Left ventricle myocardium superior (tissue), 1 donor: ENCODE measurements at regions not wholly inside any gene's neighbourhood (a gene's known extent, or its start where the extent isn't known, plus 50 kb on each side); places are given as distances from the start of the nearest gene placed in this dataset.
"Not testable (repeated sequence)": the region's sequence is repeated elsewhere in the genome, so short reads cannot be mapped to it uniquely, and the experiment has no call there.

Experiments used
- ATAC-seq: fragments of 200-7000 bp; cut with Tn5 transposase; one replicate; pipeline ENCODE4 v1.9.1; 2020; ENCODE audit warnings: mild to moderate bottlenecking, moderate library complexity
- DNase-seq: peaks from one replicate; pipeline ENCODE4 v3.0.0-alpha.2; 2020
- intact Hi-C: fragments of 100-400 bp; cut with micrococcal nuclease; formaldehyde crosslinking; loops from one replicate; pipeline ENCODE4 v1.11.0; 2022
- donor health status: DM: no; HTN: yes; CAD: no; lungs with severe emphysema.

DNA sequence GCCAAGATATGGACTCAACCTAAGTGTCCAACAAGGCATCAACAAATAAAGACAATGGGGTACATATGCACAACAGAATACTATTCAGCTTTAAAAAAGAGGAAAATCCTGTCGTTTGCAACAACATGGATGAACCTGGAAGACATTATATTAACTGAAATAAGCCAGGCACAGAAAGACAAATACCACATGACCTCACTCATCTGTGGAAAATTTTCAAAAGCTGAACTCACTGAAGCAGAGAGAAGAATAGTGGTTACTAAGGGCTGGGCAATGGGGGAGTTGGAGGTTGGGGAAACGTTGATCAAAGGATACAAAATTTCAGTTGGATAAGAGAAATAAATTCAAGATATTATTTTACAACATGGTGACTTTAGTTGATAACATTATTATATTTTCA, 221.4 kb upstream of the PITRM1 start:
- intact Hi-C loops: no loop called here
- DNase-seq (no peak), ATAC-seq (no peak)

- ATAC-seq (no peak), DNase-seq (no peak)
- intact Hi-C loops: no loop called here
These were observed 219.1 kb upstream of the PITRM1 start for GRCh38 chr10:3391657-3392056.

DNA sequence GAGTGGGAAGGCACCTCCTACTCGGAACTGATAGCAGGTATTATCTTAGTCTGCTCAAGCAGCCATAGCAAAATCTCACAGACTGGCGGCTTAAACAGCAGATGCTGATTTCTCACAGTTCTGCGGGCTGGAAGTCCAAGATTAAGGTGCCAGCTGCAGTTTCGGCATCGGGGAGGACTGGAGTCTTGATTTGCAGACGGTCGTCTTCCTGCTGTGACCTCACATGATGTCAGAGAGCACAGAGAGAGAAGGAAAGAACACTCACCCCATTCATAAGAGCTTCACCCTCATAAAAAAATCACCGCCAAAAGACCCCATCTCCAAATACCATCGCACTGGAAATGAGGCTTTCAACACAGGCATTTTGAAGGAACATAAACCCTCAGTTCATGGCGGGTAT, 216.5 kb upstream of the PITRM1 start:
- no peak for DNase-seq
- intact Hi-C loops: no loop called here
- no peak for ATAC-seq

GRCh38 chr10:3385487-3385886, 212.9 kb upstream of the PITRM1 start:
- ATAC-seq (no peak), DNase-seq (no peak)
- intact Hi-C loops: no loop called here

DNA sequence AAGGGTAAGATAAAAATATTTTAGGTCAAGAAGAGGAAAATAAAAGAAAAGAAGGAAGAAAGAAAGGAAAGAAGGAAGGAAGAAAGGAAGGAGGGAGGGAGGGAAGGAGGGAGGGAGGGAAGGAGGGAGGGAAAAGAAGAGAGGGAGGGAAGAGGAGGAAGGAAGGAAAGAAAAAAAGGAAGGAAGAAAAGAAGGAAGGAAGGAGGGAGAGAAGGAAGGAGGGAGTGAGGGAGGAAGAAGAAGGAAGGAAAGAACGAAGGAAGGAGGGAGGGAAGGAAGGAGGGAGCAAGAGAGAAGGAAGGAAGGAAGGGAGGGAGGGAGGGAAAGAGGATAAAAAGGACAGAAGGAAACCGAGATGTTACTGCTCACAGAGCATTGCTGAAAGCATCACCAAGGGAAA, 209.5 kb upstream of the PITRM1 start:
- intact Hi-C loops: no loop called here
- no peak for ATAC-seq
- DNase-seq: no peak

DNA sequence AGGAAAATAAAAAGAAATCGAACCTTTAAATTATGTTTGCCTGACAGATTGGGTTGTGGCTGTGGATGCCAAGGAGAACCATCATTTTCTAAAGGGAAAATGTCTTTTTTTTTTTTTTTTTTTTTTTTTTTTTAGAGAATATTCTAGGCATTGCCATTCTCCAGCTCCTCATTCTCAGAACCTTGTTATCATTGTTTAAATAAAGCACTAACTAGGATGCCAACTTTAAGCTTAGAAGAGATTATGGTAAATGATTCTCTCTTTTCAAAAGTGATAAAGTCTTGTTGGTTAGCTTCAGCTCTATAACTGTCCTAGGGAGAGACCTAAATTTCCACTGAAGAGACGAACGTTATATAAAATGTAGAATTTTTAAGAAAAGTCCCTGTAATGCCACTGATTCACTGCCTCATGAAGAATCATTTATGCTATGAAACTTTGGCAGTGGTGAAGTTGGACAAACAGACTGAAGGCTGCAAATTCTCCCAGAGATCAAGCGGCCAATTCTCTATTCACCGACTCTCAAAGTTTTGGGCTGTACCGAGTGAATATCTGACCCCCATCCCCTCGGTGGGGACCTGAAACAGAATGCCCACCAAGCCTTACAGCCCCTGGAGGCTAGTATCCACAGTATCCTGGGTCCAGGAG, 207.9 kb upstream of the PITRM1 start:
- intact Hi-C loops: no loop called here
- no peak for ATAC-seq
- DNase-seq: no peak

GRCh38 chr10:3376631-3377030, 204.0 kb upstream of the PITRM1 start:
- intact Hi-C loops: no loop called here
- DNase-seq (no peak), ATAC-seq (no peak)

DNA sequence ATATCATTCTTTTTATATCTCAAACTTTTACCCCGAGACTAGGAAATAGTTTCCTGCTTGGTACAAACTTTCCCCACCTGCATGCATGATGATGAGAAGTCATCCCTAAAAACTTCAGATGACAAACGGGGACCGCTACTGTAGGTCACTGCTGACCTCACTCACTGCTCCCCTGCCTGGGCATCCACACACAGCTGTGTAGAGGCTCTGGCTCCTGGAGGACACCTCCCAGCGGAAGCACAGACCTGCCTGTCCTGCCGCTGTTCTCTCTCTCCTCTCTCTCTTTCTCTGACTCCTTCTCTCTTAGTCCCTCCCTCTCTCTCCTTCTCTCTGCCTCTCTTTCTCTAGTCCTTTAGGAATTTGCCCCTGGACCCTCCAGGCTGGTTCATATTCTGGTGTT, 202.9 kb upstream of the PITRM1 start:
- intact Hi-C loops: no loop called here
- DNase-seq (no peak), ATAC-seq (no peak)

DNA sequence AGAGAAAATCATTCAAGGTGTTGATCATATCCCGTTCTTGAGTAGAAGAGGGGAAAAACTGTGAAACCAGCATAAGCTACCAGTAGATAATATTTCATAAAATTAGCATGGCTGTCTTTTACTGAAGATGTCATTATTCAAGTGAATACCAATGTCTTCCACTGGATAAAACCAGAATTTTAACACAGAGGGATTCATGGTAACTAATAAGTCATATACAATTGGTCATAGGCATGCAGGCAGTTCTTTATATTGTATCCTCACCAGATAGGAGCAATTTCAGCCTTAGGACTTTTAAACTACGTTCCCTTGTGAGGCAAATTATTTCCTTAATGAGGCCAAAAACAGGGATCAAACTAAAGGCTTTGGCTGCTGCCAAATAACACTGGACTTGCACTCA, 202.3 kb upstream of the PITRM1 start:
- ATAC-seq (no peak), DNase-seq (no peak)
- intact Hi-C loops: no loop called here

DNA sequence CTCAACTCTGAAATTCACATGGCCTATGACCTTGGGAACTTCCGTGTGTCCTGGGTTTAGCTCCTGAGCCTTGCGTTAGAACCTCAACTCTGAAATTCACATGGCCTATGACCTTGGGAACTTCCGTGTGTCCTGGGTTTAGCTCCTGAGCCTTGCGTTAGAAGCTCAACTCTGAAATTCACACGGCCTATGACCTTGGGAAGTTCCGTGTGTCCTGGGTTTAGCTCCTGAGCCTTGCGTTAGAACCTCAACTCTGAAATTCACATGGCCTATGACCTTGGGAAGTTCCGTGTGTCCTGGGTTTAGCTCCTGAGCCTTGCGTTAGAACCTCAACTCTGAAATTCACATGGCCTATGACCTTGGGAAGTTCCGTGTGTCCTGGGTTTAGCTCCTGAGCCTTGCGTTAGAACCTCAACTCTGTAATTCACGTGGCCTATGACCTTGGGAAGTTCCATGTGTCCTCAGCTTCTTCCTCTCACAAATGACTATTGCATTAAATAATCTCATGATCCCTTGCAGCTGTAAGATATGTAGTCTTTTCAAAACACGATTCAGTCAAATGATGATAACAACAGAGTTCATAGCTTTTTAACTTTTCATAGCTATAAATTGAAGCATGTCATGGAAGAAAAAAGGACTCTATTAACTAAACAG, 200.9 kb upstream of the PITRM1 start:
- ATAC-seq, DNase-seq, intact Hi-C loops: not testable (repeated sequence)

- ATAC-seq (no peak), DNase-seq (no peak)
- intact Hi-C loops: no loop called here
These were observed 199.7 kb upstream of the PITRM1 start for GRCh38 chr10:3372281-3372680.

DNA sequence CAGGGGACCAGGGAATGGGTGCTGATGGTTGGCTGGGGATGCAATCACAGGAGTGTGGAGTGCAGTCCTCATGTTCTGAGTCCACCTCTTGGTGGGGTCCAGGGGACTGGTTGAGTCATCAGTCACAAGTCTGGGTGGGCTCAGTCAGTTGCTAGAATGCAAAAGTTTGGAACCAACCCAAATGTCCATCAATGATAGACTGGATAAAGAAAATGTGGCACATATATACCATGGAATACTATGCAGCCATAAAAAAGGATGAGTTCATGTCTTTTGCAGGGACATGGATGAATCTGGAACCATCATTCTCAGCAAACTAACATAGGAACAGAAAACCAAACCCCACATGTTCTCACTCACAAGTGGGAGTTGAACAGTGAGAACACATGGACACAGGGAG, 199.0 kb upstream of the PITRM1 start:
- ATAC-seq, DNase-seq, intact Hi-C loops: not testable (repeated sequence)

DNA sequence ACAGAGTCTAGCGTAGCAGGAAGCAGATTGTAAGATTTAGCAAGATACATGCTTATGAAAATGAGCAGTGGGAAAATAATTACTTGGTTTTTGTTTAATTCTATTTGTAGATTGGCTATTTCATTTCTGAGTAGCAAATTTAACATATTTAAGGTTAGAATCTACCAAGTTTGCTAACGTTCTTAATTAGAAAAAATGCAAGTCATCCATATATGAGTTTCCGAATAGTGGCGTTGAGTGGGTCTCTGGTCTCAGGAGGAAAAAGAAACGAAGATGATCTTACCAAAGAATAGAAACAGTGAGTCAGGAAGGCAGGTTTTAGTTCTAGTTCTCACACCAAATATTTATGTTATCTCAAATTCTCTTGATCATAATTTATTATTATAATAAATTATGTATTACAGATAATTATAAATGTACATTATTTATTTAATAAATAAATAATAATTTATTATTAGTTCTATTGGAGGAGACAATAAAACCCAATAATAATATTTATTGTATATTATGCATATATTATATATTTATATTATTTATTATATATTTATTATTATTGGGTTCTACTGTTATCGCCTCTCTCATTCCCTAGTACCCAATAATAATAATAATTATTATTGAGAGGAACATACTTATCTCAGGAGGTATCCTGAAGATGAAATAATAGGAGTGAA, 194.3 kb upstream of the PITRM1 start:
- intact Hi-C loops: no loop called here
- no peak for DNase-seq
- no peak for ATAC-seq

DNA sequence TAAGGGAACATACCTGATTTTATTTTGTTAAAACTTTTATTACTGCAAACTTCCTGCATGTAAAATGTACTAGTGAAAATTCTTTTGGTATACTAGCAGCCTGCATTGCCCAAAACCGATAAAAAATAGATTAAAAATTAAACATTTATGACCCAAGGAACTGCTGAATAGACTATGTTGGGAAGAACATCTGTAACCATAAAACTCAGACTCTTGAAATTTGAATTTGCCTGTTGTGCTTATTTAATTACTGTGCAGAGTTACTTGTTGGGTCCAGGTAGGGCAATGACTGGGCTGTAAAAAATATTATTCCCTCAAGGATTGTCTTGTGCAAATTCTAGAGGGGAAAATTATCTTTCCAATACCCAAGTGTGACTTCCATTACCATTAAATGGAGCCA, 193.5 kb upstream of the PITRM1 start:
- intact Hi-C loops: no loop called here
- DNase-seq: no peak
- ATAC-seq: no peak

DNA sequence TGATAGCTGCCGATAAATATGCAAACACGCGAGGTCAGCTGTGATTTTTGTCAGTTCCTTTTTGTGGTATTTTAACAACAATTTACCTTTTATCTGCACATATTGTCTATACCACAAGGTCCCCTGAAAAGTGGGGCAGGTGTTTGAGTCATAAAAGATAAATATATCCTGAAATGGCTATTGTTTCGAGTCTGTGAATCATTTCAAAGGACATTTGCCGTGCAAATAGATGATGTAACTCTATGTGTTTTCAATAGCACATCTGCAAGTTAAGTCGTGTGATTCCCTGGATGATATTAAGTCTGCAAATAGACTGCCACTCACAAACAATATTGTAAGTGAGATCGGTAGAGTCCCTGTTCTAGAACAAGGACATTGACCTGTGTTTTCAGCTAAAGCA, 193.0 kb upstream of the PITRM1 start:
- ATAC-seq (no peak), DNase-seq (no peak)
- intact Hi-C loops: no loop called here

DNA sequence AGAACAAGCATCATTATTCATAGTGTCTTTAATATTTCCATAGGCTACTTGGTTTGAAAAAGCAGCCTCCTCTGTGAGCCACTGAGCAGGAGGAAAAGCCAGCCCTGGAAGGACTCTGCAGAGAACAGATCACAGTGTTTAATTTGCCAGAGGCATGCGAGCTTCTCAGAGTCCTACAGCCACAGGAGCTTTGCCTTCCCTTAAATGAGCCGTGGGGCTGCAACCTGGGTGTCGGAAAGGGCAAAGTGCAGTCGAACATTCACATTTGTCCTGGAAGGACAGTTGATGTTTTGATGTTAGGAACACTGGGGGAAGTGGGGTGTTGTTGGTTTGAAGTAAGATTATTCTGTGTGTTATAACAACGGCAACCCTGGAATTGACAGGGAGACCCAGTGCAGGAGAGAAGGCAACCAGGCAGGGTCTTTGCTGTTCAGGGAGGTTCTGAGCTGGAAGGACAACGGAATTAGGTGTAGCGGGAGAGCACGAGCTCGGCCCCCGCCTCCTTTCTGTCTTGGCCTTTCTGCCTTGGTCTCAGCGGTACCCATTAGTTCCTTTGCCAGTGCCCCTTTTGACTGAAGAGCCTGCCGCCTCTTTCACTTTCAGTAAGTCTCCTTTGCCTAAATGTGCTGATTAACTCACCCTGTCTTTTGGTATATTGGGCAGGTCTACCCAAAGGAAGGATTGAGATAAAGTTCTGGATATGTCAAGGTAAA, 192.3 kb upstream of the PITRM1 start:
- intact Hi-C loops: no loop called here

GRCh38 chr10:3363311-3364045, 190.9 kb upstream of the PITRM1 start:
- no peak for DNase-seq
- no peak for ATAC-seq
- intact Hi-C loops: no loop called here

More for the DNA sequence above, 192.3 kb upstream of the PITRM1 start:
- DNase-seq: no peak
- ATAC-seq: no peak

DNA sequence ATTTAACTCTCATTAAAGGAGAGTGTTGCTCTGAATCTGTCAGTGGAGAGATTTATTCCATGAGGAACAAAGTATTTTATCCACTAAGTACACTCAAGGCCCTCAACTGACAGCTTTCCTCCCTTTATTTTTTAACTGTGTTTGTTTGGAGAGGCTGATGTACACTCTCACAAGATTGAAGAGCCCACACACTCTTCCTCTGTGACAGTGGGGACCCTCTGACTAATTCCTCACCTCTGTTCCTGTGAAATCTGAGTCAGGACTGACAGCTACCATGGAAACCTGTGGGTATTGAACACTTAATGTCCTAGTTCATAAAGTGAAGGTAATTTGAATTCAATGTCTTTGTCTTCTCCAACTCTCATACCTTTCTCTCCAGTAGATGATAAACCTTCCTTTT, 189.8 kb upstream of the PITRM1 start:
- DNase-seq (no peak), ATAC-seq (no peak)
- intact Hi-C loops: no loop called here

GRCh38 chr10:3361640-3362039, 189.1 kb upstream of the PITRM1 start:
- ATAC-seq (no peak), DNase-seq (no peak)
- intact Hi-C loops: no loop called here

- no peak for DNase-seq
- intact Hi-C loops: no loop called here
- ATAC-seq: no peak
These were observed 185.2 kb upstream of the PITRM1 start for GRCh38 chr10:3357737-3358136.
